ENCODE measurements at regions not wholly inside any gene's neighbourhood (a gene's known extent, or its start where the extent isn't known, plus 50 kb on each side); places are given as distances from the start of the nearest gene placed in this dataset.

DNA sequence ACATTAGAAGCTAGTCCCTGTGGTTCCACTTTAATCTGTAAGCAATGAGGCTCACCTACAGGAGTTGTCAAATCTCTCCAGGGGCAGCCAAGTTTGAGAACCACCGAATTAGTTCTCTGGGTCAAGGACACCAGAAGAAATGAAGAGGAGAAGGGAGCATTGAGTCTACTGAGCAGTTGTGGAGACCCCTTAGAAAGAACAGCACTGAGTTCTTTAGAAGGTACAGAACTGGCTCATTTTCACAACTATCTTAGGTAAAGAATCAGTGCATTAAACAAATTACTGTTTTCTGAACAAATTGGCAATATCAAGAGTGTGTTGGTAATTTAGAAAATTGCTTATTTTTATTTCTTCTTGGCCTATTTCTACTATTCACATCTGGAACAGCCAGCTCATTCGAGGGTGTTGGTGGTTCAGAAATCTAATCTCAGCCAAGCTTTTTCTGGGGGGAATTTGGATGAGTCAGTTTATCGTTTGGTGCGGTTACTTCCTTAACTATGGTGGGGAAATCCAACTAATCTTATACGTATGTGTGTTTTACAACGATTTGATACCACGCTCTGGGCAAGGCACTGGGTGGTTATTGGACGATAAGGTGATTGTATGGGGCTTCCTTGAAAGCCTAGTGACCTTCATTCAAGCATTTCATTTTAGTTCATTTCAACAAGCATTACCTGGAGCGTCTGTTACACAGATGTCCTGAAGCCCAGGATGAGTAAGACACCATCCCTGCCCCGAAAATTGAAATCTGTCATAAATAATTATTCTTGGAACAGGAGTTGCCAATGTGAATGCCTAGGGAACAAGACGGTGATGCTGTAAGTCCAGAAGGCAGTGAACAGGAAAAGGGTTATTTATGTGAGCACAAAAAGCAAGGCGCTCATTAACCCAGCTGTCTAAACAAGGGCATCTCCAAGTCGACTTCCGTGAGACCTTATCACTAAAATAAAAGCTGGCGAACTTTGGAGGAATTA, 52.0 kb upstream of the TMPRSS2 start:
- Histone ChIP-seq H3K79me2 (ENCODE audit: control insufficient read depth, low read length) (no peaks in the 10 kb centered on the region), H3K9me2 (replicated peaks; ENCODE audit: control insufficient read depth, low read length) (no peaks in the 10 kb centered on the region), H3K4me1 (ENCODE audit: control insufficient read depth, low read length) (no peaks in the 10 kb centered on the region), H3K4me3 (ENCODE audit: low read length) (no peak overlapping the region), H3F3A (ENCODE audit: control insufficient read depth, insufficient read depth) (no peaks in the 10 kb centered on the region), H3K36me3 (ENCODE audit: control insufficient read depth, low read length) (no peaks in the 10 kb centered on the region), H3K27me3 (ENCODE audit: control insufficient read depth, low read length) (peaks cover 22% of the 10 kb centered on the region), H3K27ac (ENCODE audit: low read depth, low read length) (no peak overlapping the region), H4K20me1 (ENCODE audit: control insufficient read depth, insufficient read depth, low read depth, low read length) (no peaks in the 10 kb centered on the region), H3K4me2 (ENCODE audit: low read length) (no peak overlapping the region), H3K9me3 (ENCODE audit: control insufficient read depth, insufficient read depth, low read length) (no peaks in the 10 kb centered on the region)
- TF ChIP-seq, protein P1, sequence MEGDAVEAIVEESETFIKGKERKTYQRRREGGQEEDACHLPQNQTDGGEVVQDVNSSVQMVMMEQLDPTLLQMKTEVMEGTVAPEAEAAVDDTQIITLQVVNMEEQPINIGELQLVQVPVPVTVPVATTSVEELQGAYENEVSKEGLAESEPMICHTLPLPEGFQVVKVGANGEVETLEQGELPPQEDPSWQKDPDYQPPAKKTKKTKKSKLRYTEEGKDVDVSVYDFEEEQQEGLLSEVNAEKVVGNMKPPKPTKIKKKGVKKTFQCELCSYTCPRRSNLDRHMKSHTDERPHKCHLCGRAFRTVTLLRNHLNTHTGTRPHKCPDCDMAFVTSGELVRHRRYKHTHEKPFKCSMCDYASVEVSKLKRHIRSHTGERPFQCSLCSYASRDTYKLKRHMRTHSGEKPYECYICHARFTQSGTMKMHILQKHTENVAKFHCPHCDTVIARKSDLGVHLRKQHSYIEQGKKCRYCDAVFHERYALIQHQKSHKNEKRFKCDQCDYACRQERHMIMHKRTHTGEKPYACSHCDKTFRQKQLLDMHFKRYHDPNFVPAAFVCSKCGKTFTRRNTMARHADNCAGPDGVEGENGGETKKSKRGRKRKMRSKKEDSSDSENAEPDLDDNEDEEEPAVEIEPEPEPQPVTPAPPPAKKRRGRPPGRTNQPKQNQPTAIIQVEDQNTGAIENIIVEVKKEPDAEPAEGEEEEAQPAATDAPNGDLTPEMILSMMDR (IDR thresholded peaks at IDR 0.05; ENCODE audit: low read depth, low read length, poor library complexity, severe bottlenecking) = no peak
- TF ChIP-seq EZH2phosphoT487 (IDR thresholded peaks at IDR 0.05; ENCODE audit: borderline replicate concordance, low read length) = no peak

DNA sequence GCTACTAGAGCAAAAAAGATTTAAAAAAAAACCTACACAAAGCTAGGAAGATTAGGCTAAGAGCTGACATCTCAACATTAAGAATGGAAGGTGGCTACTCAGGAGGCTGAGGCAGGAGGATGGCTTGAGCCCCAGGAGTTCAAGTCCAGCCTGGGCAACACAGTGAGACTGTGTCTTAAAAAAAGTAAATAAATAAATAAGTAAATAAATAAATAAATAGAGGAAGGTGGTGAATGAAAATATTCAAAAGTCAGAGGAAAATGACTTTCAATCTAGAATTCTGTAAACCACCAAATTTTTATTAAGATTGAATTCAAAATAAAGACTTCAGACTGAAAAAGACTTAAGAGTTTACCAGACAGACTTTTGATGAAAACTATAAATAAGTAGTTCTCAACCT, 50.9 kb upstream of the TMPRSS2 start:
- Histone ChIP-seq H3K36me3 (ENCODE audit: control insufficient read depth, low read length) (no peaks in the 10 kb centered on the region), H3K9me2 (replicated peaks; ENCODE audit: control insufficient read depth, low read length) (no peaks in the 10 kb centered on the region), H4K20me1 (ENCODE audit: control insufficient read depth, insufficient read depth, low read depth, low read length) (no peaks in the 10 kb centered on the region), H3K9me3 (ENCODE audit: control insufficient read depth, insufficient read depth, low read length) (no peaks in the 10 kb centered on the region), H3K4me2 (ENCODE audit: low read length) (no peak overlapping the region), H3K4me3 (ENCODE audit: low read length) (no peak overlapping the region), H3K27ac (ENCODE audit: low read depth, low read length) (no peak overlapping the region), H3F3A (ENCODE audit: control insufficient read depth, insufficient read depth) (no peaks in the 10 kb centered on the region), H3K4me1 (ENCODE audit: control insufficient read depth, low read length) (no peaks in the 10 kb centered on the region), H3K27me3 (ENCODE audit: control insufficient read depth, low read length) (peaks cover 22% of the 10 kb centered on the region), H3K79me2 (ENCODE audit: control insufficient read depth, low read length) (no peaks in the 10 kb centered on the region)
- TF ChIP-seq, protein P1 (IDR thresholded peaks at IDR 0.05; ENCODE audit: low read depth, low read length, poor library complexity, severe bottlenecking) = no peak
- TF ChIP-seq EZH2phosphoT487 (IDR thresholded peaks at IDR 0.05; ENCODE audit: borderline replicate concordance, low read length) = no peak

DNA sequence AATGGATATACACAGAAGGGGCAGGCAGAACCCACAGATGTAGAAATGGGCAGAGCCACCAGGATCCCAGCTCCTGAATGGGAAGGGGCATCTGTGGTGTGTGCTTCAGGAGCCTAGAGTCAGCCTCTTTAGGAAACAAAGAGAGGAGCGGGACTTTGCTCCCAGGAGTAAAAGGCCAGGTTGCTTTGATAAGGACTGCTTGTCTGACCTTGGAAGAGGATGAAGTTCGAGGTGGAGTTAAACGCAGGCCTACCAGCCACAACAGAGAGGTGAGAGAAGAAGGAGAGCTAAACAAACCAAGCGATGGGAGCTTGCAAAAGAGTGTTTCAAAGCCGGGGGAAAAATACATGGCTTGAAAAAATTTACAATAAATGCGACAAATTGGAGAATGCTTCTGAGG, 49.9 kb upstream of the TMPRSS2 start:
- H3K27ac ChIP-seq (ENCODE audit: low read depth, low read length) = no peak overlapping the region
- no peak overlapping the region for H3K4me2 ChIP-seq (ENCODE audit: low read length)
- TF ChIP-seq, protein P1 (IDR thresholded peaks at IDR 0.05; ENCODE audit: low read depth, low read length, poor library complexity, severe bottlenecking) = no peak
- TF ChIP-seq EZH2phosphoT487 (IDR thresholded peaks at IDR 0.05; ENCODE audit: borderline replicate concordance, low read length) = no peak
- peaks cover 22% of the 10 kb centered on the region for H3K27me3 ChIP-seq (ENCODE audit: control insufficient read depth, low read length)
- no peak overlapping the region for H3K4me3 ChIP-seq (ENCODE audit: low read length)
- H3F3A ChIP-seq (ENCODE audit: control insufficient read depth, insufficient read depth) = no peaks in the 10 kb centered on the region
- no peaks in the 10 kb centered on the region for H3K36me3 ChIP-seq (ENCODE audit: control insufficient read depth, low read length)
- no peaks in the 10 kb centered on the region for H3K4me1 ChIP-seq (ENCODE audit: control insufficient read depth, low read length)
- H3K79me2 ChIP-seq (ENCODE audit: control insufficient read depth, low read length) = no peaks in the 10 kb centered on the region
- H3K9me3 ChIP-seq (ENCODE audit: control insufficient read depth, insufficient read depth, low read length) = no peaks in the 10 kb centered on the region
- no peaks in the 10 kb centered on the region for H4K20me1 ChIP-seq (ENCODE audit: control insufficient read depth, insufficient read depth, low read depth, low read length)
- H3K9me2 ChIP-seq (replicated peaks; ENCODE audit: control insufficient read depth, low read length) = no peaks in the 10 kb centered on the region
